ENCODE measurements at regions not wholly inside any gene's neighbourhood (a gene's known extent, or its start where the extent isn't known, plus 50 kb on each side); places are given as distances from the start of the nearest gene placed in this dataset.

- no peak for TF ChIP-seq CTCF (IDR thresholded peaks at IDR 0.05)
- H3K36me3 Mint-ChIP-seq (ENCODE audit: low read depth): no peaks in the 10 kb centered on the region
- no peak overlapping the region for H3K27ac Mint-ChIP-seq (ENCODE audit: unreplicated experiment)
- peaks cover 8% of the 10 kb centered on the region for H3K9me3 Mint-ChIP-seq (ENCODE audit: low read depth)
- H3K4me3 Mint-ChIP-seq (ENCODE audit: unreplicated experiment): no peak overlapping the region
- DNase-seq (ENCODE audit: low spot score): no peak
- H3K4me1 Mint-ChIP-seq (ENCODE audit: low read depth): no peaks in the 10 kb centered on the region
- no peaks in the 10 kb centered on the region for H3K27me3 Mint-ChIP-seq (ENCODE audit: low read depth)
Measured at GRCh38 chr7:109020251-109020650, 450.6 kb downstream of the DNAJB9 start.

- H3K9me3 Mint-ChIP-seq (ENCODE audit: low read depth): peaks cover 6% of the 10 kb centered on the region
- TF ChIP-seq CTCF (IDR thresholded peaks at IDR 0.05): no peak
- no peaks in the 10 kb centered on the region for H3K4me1 Mint-ChIP-seq (ENCODE audit: low read depth)
- H3K36me3 Mint-ChIP-seq (ENCODE audit: low read depth): no peaks in the 10 kb centered on the region
- no peak for DNase-seq (ENCODE audit: low spot score)
- no peak overlapping the region for H3K27ac Mint-ChIP-seq (ENCODE audit: unreplicated experiment)
- no peaks in the 10 kb centered on the region for H3K27me3 Mint-ChIP-seq (ENCODE audit: low read depth)
- no peak overlapping the region for H3K4me3 Mint-ChIP-seq (ENCODE audit: unreplicated experiment)
Measured at GRCh38 chr7:109021390-109021789, 451.7 kb downstream of the DNAJB9 start.

GRCh38 chr7:109029866-109030265 lies 460.2 kb downstream of the DNAJB9 start:
- no peak overlapping the region for H3K4me3 Mint-ChIP-seq (ENCODE audit: unreplicated experiment)
- no peak for DNase-seq (ENCODE audit: low spot score)

GRCh38 chr7:109044691-109045090 lies 475.0 kb downstream of the DNAJB9 start:
- DNase-seq (ENCODE audit: low spot score): no peak
- Mint-ChIP-seq H3K27ac (ENCODE audit: unreplicated experiment) (no peak overlapping the region), H3K9me3 (ENCODE audit: low read depth) (peaks cover 20% of the 10 kb centered on the region), H3K4me3 (ENCODE audit: unreplicated experiment) (no peak overlapping the region), H3K4me1 (ENCODE audit: low read depth) (no peaks in the 10 kb centered on the region), H3K36me3 (ENCODE audit: low read depth) (no peaks in the 10 kb centered on the region), H3K27me3 (ENCODE audit: low read depth) (peaks cover 4% of the 10 kb centered on the region)
- TF ChIP-seq CTCF (IDR thresholded peaks at IDR 0.05): no peak

More at GRCh38 chr7:109029866-109030265, 460.2 kb downstream of the DNAJB9 start:
- Mint-ChIP-seq H3K9me3 (ENCODE audit: low read depth) (peaks cover 11% of the 10 kb centered on the region), H3K4me1 (ENCODE audit: low read depth) (no peaks in the 10 kb centered on the region), H3K36me3 (ENCODE audit: low read depth) (no peaks in the 10 kb centered on the region), H3K27ac (ENCODE audit: unreplicated experiment) (no peak overlapping the region), H3K27me3 (ENCODE audit: low read depth) (no peaks in the 10 kb centered on the region)
- no peak for TF ChIP-seq CTCF (IDR thresholded peaks at IDR 0.05)

GRCh38 chr7:109049366-109049765 lies 479.7 kb downstream of the DNAJB9 start:
- TF ChIP-seq CTCF (IDR thresholded peaks at IDR 0.05): no peak
- Mint-ChIP-seq H3K36me3 (ENCODE audit: low read depth) (no peaks in the 10 kb centered on the region), H3K9me3 (ENCODE audit: low read depth) (no peaks in the 10 kb centered on the region), H3K27ac (ENCODE audit: unreplicated experiment) (no peak overlapping the region), H3K4me3 (ENCODE audit: unreplicated experiment) (no peak overlapping the region), H3K4me1 (ENCODE audit: low read depth) (no peaks in the 10 kb centered on the region), H3K27me3 (ENCODE audit: low read depth) (peaks cover 8% of the 10 kb centered on the region)
- DNase-seq (ENCODE audit: low spot score): no peak

Data from chondrocyte (in vitro differentiated cells).